Osteoblast (primary cell): ENCODE measurements at regions not wholly inside any gene's neighbourhood (a gene's known extent, or its start where the extent isn't known, plus 50 kb on each side); places are given as distances from the start of the nearest gene placed in this dataset.
"Not testable (repeated sequence)": the region's sequence is repeated elsewhere in the genome, so short reads cannot be mapped to it uniquely, and the experiment has no call there.

Experiments used
- DNase-seq: peaks from one replicate; pipeline ENCODE4 v3.0.0; 2011; ENCODE audit warnings: low spot score, mixed read lengths; ENCODE audit not compliant: insufficient read length; ENCODE audit errors: missing footprints
- H2AFZ ChIP-seq: 2 replicates; pipeline ENCODE4 v1.6.0; 2011; ENCODE audit warnings: mild to moderate bottlenecking, low read length
- H3K27ac ChIP-seq: 2 replicates; pipeline ENCODE4 v1.5.1; 2011; ENCODE audit warnings: mild to moderate bottlenecking, low read depth, low read length, moderate library complexity
- H3K27me3 ChIP-seq: 2 replicates; pipeline ENCODE4 v1.6.0; 2012; ENCODE audit warnings: mild to moderate bottlenecking, control low read depth, inconsistent platforms, low read length, moderate library complexity; ENCODE audit not compliant: insufficient read depth
- H3K36me3 ChIP-seq: 2 replicates; pipeline ENCODE4 v1.5.1; 2011; ENCODE audit warnings: mild to moderate bottlenecking, low read length, control low read depth, moderate library complexity; ENCODE audit not compliant: insufficient read depth
- H3K4me1 ChIP-seq: 2 replicates; pipeline ENCODE4 v1.5.1; 2011; ENCODE audit warnings: mild to moderate bottlenecking, low read length, control low read depth, moderate library complexity; ENCODE audit not compliant: insufficient read depth
- H3K4me2 ChIP-seq: 2 replicates; pipeline ENCODE4 v1.6.0; 2011; ENCODE audit warnings: mild to moderate bottlenecking, low read length; ENCODE audit not compliant: insufficient read depth
- H3K4me3 ChIP-seq: fragments of 200-600 bp; sonication (generic); 3 replicates; pipeline ENCODE4 v1.5.1; 2012; ENCODE audit warnings: mild to moderate bottlenecking, low read length, inconsistent platforms; ENCODE audit not compliant: insufficient read depth
- H3K79me2 ChIP-seq: 2 replicates; pipeline ENCODE4 v1.6.0; 2012; ENCODE audit warnings: mild to moderate bottlenecking, low read length, control low read depth, inconsistent platforms; ENCODE audit not compliant: insufficient read depth
- H3K9me3 ChIP-seq: 2 replicates; pipeline ENCODE4 v1.5.1; 2011; ENCODE audit warnings: low read depth, low read length, control low read depth
- H4K20me1 ChIP-seq: 2 replicates; pipeline ENCODE4 v1.6.0; 2012; ENCODE audit warnings: mild to moderate bottlenecking, low read length, control low read depth; ENCODE audit not compliant: insufficient read depth

DNA sequence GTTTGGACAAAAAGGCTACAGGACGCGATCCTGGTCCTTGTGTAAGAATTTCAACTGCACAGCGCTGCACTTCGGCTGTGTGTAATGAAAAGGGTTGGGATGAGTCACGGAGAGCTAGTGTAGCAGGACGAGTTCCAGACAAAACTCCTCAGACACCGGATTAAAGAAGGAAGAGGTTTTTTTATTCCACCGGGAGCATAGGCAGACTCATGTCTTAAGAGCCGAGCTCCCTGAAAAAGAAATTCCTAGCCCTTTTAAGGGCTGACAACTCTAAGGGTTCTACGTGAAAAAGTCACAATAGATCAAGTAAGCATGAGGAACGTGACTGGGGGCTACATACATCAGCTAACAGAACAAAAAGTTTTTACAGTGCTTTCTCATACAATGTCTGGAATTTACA, 54.8 kb upstream of the FAM90A1 start:
- H3K9me3 ChIP-seq, H3K4me3 ChIP-seq, H3K4me2 ChIP-seq, H3K79me2 ChIP-seq, DNase-seq, H4K20me1 ChIP-seq, H3K4me1 ChIP-seq, H2AFZ ChIP-seq, H3K27ac ChIP-seq, H3K27me3 ChIP-seq, H3K36me3 ChIP-seq: not testable (repeated sequence)

DNA sequence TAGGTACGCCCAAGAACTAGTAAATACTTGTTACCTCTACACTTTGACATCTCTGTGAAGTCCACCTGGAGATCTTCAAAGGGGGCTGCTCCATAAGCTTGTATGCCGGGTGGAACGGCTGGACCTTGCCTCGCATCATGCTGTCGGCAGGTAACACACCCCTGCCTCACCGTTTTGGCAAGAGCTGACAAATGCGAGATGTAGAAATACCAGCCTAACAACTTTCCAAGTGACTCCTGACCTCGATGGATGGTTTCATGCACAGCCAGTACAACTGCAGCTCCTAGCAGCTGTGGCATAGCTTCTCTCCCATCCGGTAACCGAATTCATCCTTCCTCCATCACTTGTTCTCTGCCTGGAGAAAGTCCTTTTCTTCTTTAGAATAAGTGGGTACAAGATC, 58.3 kb upstream of the FAM90A1 start:
- not testable (repeated sequence) for H4K20me1 ChIP-seq, H3K36me3 ChIP-seq, H3K27ac ChIP-seq, H2AFZ ChIP-seq, H3K4me3 ChIP-seq, DNase-seq, H3K4me2 ChIP-seq, H3K9me3 ChIP-seq, H3K27me3 ChIP-seq, H3K79me2 ChIP-seq, H3K4me1 ChIP-seq

DNA sequence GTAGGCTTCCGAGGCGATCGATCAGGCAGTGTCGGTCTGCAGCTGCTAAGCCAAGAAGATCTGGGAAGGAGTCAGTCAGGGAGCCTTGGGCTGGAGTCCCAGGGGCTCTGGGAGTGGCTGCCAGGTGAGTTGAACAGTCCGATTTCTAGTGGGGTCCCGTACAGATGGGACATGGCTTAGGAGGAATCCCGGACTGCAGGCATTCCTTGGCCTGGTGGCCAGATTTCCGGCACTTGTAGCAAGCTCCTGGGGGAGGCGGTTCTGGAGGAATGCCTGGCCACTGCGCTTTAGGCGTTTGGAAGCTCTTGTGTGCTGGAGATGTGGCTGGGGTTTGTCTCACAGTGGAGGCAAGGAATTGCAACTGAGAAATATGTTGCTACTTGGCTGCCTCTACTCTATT, 64.3 kb upstream of the FAM90A1 start:
- not testable (repeated sequence) for H2AFZ ChIP-seq, H3K9me3 ChIP-seq, H3K4me1 ChIP-seq, H3K27ac ChIP-seq, DNase-seq, H3K4me2 ChIP-seq, H3K27me3 ChIP-seq, H4K20me1 ChIP-seq, H3K79me2 ChIP-seq, H3K4me3 ChIP-seq, H3K36me3 ChIP-seq

DNA sequence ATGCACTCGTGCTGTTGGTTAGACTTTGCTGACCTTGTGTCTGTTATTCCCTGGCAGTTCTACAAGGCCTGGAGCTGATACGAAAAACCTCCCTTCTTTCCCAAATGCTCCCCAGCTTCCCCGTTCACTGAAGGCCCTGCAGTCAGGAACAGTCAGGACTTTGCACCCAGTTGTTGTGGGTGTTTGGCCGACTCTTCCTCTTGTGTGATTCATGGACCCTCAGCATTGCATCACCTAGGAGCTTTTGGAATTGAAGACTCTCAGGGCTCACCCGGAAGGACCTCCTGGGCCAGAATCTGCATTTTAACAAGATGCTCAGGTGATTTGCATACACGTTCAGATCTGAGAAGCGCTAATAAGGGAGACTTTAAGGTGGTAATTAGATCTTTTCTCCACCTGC, 67.2 kb upstream of the FAM90A1 start:
- H2AFZ ChIP-seq, H3K36me3 ChIP-seq, H3K4me2 ChIP-seq, H4K20me1 ChIP-seq, H3K4me3 ChIP-seq, H3K79me2 ChIP-seq, H3K4me1 ChIP-seq, H3K27me3 ChIP-seq, H3K27ac ChIP-seq, H3K9me3 ChIP-seq, DNase-seq: not testable (repeated sequence)

DNA sequence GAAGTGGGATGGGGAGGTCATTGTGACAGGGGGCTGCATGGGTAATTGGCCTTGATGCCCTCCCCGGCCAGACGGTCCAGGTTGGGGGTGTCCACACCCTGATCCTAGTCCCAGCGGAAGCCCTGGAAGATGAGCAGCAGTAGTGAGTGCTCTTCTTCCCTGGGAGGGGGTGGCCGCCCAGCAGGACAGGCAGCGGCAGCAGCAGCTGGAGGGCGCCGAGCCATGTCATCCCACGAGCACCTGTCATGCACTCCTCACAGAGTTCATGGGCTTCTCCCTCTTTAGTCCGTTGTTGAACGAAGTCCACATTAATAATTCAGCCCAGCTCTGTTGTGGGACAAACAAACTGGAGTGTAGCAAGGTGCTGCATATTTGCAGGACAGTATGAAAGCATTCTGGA, 81.2 kb upstream of the FAM90A1 start:
- not testable (repeated sequence) for DNase-seq, H3K4me2 ChIP-seq, H3K27me3 ChIP-seq, H4K20me1 ChIP-seq, H2AFZ ChIP-seq, H3K9me3 ChIP-seq, H3K27ac ChIP-seq, H3K36me3 ChIP-seq, H3K4me1 ChIP-seq, H3K4me3 ChIP-seq, H3K79me2 ChIP-seq

DNA sequence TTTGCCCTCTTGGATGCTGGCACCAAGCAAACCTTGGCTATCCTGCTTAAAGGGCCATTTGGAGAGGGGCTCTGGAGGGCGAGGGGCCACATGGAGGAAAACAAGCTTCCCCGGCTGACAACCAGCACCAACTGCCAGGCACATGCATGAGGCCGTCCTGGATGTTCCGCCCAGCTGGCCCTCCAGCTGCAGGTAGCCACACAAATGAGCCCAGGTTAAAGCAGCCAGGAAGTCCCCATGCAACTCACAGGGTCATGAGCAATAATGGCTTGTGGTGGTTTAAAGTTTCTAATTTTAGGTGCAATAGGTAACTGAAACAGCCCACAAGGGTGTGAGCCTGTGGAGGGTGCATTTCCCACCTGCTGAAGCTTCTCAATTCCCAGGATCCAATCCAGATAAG, 88.6 kb upstream of the FAM90A1 start:
- not testable (repeated sequence) for DNase-seq, H3K4me1 ChIP-seq, H3K79me2 ChIP-seq, H3K9me3 ChIP-seq, H3K27me3 ChIP-seq, H3K27ac ChIP-seq, H3K4me2 ChIP-seq, H3K4me3 ChIP-seq, H4K20me1 ChIP-seq, H3K36me3 ChIP-seq, H2AFZ ChIP-seq

DNA sequence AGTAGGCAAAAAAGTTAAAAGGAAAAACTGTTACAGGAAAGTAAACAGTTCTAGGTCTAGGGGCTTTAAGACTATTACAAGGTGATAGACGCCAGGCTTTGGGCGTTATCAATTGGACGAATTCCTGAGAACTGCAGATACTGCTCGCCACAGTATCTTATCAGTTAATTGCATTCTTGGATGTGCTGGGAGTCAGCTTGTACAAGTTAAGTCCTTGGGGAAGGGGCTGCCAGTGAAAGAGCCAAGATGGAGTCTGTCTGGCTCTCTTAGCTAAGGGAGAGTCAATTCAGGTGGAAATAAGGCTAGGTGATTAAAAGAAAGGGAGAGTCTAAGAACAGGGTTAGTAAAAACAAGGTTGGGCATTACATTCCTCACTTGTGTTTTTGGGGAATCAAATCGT, 90.3 kb upstream of the FAM90A1 start:
- not testable (repeated sequence) for H3K36me3 ChIP-seq, H3K4me2 ChIP-seq

DNA sequence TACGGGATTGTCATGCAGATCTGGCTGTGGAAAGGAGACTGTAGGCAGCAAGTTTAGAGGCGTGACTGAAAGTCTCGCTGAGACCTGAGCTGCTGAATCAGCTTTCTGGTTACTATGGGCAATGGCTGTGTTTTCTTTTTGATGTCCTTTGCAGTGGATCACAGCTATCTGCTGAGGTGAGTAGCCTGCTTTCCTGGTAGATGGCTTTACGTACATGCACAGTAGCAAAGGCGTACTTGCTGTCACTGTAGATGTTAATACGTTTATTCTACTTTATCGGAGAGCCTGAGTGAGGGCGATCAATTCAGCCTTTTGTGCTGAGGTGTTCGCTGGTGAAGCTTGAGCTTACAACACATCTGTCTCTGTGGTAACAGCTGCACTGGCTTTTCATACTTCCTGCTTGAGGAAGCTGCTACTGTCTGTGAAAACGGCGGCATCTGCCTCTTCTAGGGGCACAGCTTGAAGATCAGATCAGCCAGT, 92.9 kb upstream of the FAM90A1 start:
- not testable (repeated sequence) for H3K27me3 ChIP-seq, H3K36me3 ChIP-seq, H3K79me2 ChIP-seq, H2AFZ ChIP-seq, H3K4me1 ChIP-seq, H3K9me3 ChIP-seq, H4K20me1 ChIP-seq, H3K4me2 ChIP-seq, DNase-seq, H3K4me3 ChIP-seq, H3K27ac ChIP-seq

More for the DNA sequence above, 90.3 kb upstream of the FAM90A1 start:
- not testable (repeated sequence) for H3K9me3 ChIP-seq, H3K79me2 ChIP-seq, H4K20me1 ChIP-seq, H2AFZ ChIP-seq, DNase-seq, H3K4me1 ChIP-seq, H3K4me3 ChIP-seq, H3K27me3 ChIP-seq, H3K27ac ChIP-seq

DNA sequence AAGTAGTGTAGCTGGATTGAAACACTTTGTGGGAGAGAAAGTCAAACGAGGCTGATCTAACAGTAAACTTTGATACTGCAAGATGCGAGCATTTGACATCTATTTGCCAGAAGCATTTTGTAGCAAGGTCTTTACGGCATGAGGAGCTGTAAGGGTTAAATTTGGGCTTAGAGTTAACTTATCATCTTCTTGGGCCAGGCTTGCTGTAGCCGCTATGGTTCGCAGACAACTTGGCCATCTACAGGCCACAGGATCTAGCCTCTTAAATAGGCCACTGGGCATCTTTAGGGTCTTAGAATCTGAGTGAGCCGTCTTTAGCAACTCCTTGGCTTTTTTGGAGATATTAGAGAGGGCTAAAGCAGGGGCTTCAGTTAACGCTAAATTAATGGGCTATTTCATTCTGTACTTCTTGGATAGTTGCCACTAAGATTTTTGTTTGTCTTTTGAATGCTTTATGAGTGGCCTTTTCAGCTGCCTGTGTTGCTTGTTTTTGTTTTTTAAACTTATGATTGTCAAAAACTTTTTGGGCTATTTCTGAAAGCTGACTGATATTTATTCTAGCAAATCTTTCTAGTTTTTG, 93.5 kb upstream of the FAM90A1 start:
- H4K20me1 ChIP-seq, H3K79me2 ChIP-seq, H3K27me3 ChIP-seq, H3K27ac ChIP-seq, H3K4me3 ChIP-seq, DNase-seq, H3K4me1 ChIP-seq, H3K9me3 ChIP-seq, H2AFZ ChIP-seq, H3K36me3 ChIP-seq, H3K4me2 ChIP-seq: not testable (repeated sequence)
